ENCODE measurements at regions not wholly inside any gene's neighbourhood (a gene's known extent, or its start where the extent isn't known, plus 50 kb on each side); places are given as distances from the start of the nearest gene placed in this dataset.

- no peak for TF ChIP-seq CTCF (IDR thresholded peaks at IDR 0.05; ENCODE audit: low read depth, low read length, missing input control)
Measured at GRCh38 chr6:22067671-22068070, 229.2 kb downstream of the PRL start (continued).

- Histone ChIP-seq H3K27ac (ENCODE audit: low read depth in 1 of 2, low read length in 2 of 2) (no peak overlapping the region), H3K4me1 (ENCODE audit: control insufficient read depth in 4 of 4, insufficient read depth in 4 of 4, low read length in 3 of 4) (peaks cover 0 to 4% (median 0%) of the 10 kb centered on the region in 4 donors), H3K9ac (ENCODE audit: low read depth in 1 of 2, low read length in 2 of 2) (no peak overlapping the region), H3K36me3 (ENCODE audit: control insufficient read depth in 4 of 4, insufficient read depth in 3 of 4, low read depth in 1 of 4, low read length in 3 of 4) (no peaks in the 10 kb centered on the region), H3K27me3 (ENCODE audit: control insufficient read depth in 4 of 4, insufficient read depth in 4 of 4, low read length in 3 of 4) (no peaks in the 10 kb centered on the region), H3K4me3 (ENCODE audit: low read depth in 1 of 3, low read length in 3 of 3) (no peak overlapping the region), H3K9me3 (ENCODE audit: control insufficient read depth in 4 of 4, low read length in 3 of 4) (no peaks in the 10 kb centered on the region)
- no peak for TF ChIP-seq TAF1 (conservative IDR thresholded peaks at IDR 0.05)
- WGBS = 72% methylated on average over 4 of the region's 4 CpGs
- DNase-seq (ENCODE audit: low spot score) = no peak
Measured at GRCh38 chr6:22068561-22069305, 228.1 kb downstream of the PRL start.

GRCh38 chr6:22069306-22069800 is 227.5 kb downstream of the PRL start:
- no peaks in the 10 kb centered on the region for H3K9me3 ChIP-seq (ENCODE audit: control insufficient read depth in 4 of 4, low read length in 3 of 4)
- peaks cover 0 to 4% (median 0%) of the 10 kb centered on the region in 4 donors for H3K4me1 ChIP-seq (ENCODE audit: control insufficient read depth in 4 of 4, insufficient read depth in 4 of 4, low read length in 3 of 4)
- WGBS = 70% methylated on average over 3 of the region's 3 CpGs
- no peak for DNase-seq (ENCODE audit: low spot score)
- H3K4me3 ChIP-seq (ENCODE audit: low read depth in 1 of 3, low read length in 3 of 3) = no peak overlapping the region
- TF ChIP-seq ZBTB33 (IDR thresholded peaks at IDR 0.05) (no peak), YY1 (IDR thresholded peaks at IDR 0.05) (no peak), ATF3 (IDR thresholded peaks at IDR 0.05) (no peak), GABPA (IDR thresholded peaks at IDR 0.05 in 1 of 2, conservative IDR thresholded peaks at IDR 0.05 in 1 of 2) (no peak), FOXA1 (IDR thresholded peaks at IDR 0.05) (no peak), NR2F2 (IDR thresholded peaks at IDR 0.05) (no peak), FOXA2 (IDR thresholded peaks at IDR 0.05) (no peak), RXRA (IDR thresholded peaks at IDR 0.05) (no peak), SP1 (IDR thresholded peaks at IDR 0.05) (no peak), HNF4G (IDR thresholded peaks at IDR 0.05) (no peak), JUND (IDR thresholded peaks at IDR 0.05) (no peak), HNF4A (conservative IDR thresholded peaks at IDR 0.05) (no peak)
- H3K36me3 ChIP-seq (ENCODE audit: control insufficient read depth in 4 of 4, insufficient read depth in 3 of 4, low read depth in 1 of 4, low read length in 3 of 4) = no peaks in the 10 kb centered on the region
- no peak overlapping the region for H3K27ac ChIP-seq (ENCODE audit: low read depth in 1 of 2, low read length in 2 of 2)
- H3K9ac ChIP-seq (ENCODE audit: low read depth in 1 of 2, low read length in 2 of 2) = no peak overlapping the region
- no peaks in the 10 kb centered on the region for H3K27me3 ChIP-seq (ENCODE audit: control insufficient read depth in 4 of 4, insufficient read depth in 4 of 4, low read length in 3 of 4)
